Lung (tissue), 11 donors: ENCODE measurements at regions not wholly inside any gene's neighbourhood (a gene's known extent, or its start where the extent isn't known, plus 50 kb on each side); places are given as distances from the start of the nearest gene placed in this dataset.

ENCODE experiments used
- ATAC-seq: fragments of 200-7000 bp; cut with Tn5 transposase; one replicate; pipeline ENCODE4 v1.9.1; 2020; ENCODE audit warnings: moderate number of reproducible peaks; ENCODE audit not compliant: insufficient read depth, low FRiP score
- DNase-seq, 3 donors: peaks; one replicate each; pipeline ENCODE4 v3.0.0-alpha.2; 2013 to 2017
- H3K27ac ChIP-seq, 2 donors: one replicate each; pipeline ENCODE4 v1.5.1; 2013; ENCODE audit warnings: mild to moderate bottlenecking in 2 of 2, moderate library complexity in 2 of 2, control low read depth in 1 of 2, inconsistent platforms in 1 of 2, low read depth in 1 of 2, low read length in 1 of 2
- H3K27me3 ChIP-seq, 3 donors: one replicate each; pipeline ENCODE4 v1.5.1; 2013; ENCODE audit warnings: low read length in 2 of 3; ENCODE audit not compliant: control insufficient read depth in 3 of 3, insufficient read depth in 3 of 3
- H3K36me3 ChIP-seq, 4 donors: one replicate each; pipeline ENCODE4 v1.5.1; 2013; ENCODE audit warnings: low read length in 4 of 4, mild to moderate bottlenecking in 1 of 4, moderate library complexity in 1 of 4; ENCODE audit not compliant: control insufficient read depth in 4 of 4, insufficient read depth in 4 of 4
- H3K4me1 ChIP-seq, 5 donors: one replicate each; pipeline ENCODE4 v1.5.1; 2013; ENCODE audit warnings: low read length in 5 of 5, mild to moderate bottlenecking in 2 of 5, moderate library complexity in 1 of 5; ENCODE audit not compliant: control insufficient read depth in 5 of 5, insufficient read depth in 5 of 5
- H3K4me3 ChIP-seq: one replicate; pipeline ENCODE4 v1.5.1; 2013; ENCODE audit warnings: mild to moderate bottlenecking, control low read depth, moderate library complexity
- H3K9ac ChIP-seq, 2 donors: one replicate each; pipeline ENCODE4 v1.5.1; 2013; ENCODE audit warnings: low read length in 2 of 2, control low read depth in 1 of 2; ENCODE audit not compliant: insufficient read depth in 1 of 2
- H3K9me3 ChIP-seq, 4 donors: one replicate each; pipeline ENCODE4 v1.5.1; 2013; ENCODE audit warnings: low read length in 3 of 4, mild to moderate bottlenecking in 1 of 4, moderate library complexity in 1 of 4; ENCODE audit not compliant: control insufficient read depth in 4 of 4, insufficient read depth in 3 of 4
- CTCF ChIP-seq: IDR thresholded peaks from 2 replicates; pipeline ENCODE4 v1.5.1; 2012; ENCODE audit warnings: mild to moderate bottlenecking; ENCODE audit errors: control extremely low read depth, extremely low read depth
- WGBS, 2 donors: extraction: QIAGEN DNeasy Blood & Tissue Kit; methylation state at CpG; one replicate each; pipeline ENCODE4 v1.1.7; 2013; 5-methylcytosine and 5-hydroxymethylcytosine counted together
- donor health status: control.
- donor health status: control.
- donor health status: Bipolar disorder and iron deficiency.
- donor health status: healthy.
- donor health status: DM: yes; HTN: yes; CAD: no.

GRCh38 chr10:71158902-71159301, 53.5 kb upstream of the UNC5B start:
- Histone ChIP-seq H3K27ac (no peak overlapping the region), H3K4me3 (no peak overlapping the region), H3K4me1 (peaks cover 0 to 2% (median 0%) of the 10 kb centered on the region in 5 donors), H3K27me3 (no peaks in the 10 kb centered on the region), H3K36me3 (no peaks in the 10 kb centered on the region), H3K9ac (no peak overlapping the region), H3K9me3 (no peaks in the 10 kb centered on the region)
- DNase-seq = no peak
- ATAC-seq = no peak
- TF ChIP-seq CTCF = no peak
- 88 to 98% methylated on average over 2 of the region's 2 CpGs for WGBS, 2 donors

DNA sequence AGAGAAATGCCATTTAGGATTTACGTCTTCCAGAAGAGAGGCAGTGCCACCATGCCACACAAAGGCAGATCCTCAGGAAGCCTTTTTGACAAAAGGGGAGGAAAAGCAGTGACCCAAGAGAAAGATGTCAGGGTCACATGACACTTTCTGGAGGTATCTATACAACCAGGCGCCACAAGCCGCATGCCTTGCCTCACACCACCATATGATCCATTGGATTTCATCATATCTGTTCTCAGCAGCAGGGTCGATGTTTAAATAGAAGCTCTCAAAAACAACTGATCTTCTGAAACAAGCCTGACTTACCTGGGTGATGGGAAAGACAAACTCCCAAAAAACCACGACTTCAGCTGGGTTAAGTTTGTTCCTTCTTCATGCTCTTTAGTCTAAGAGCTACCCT, 52.5 kb upstream of the UNC5B start:
- Histone ChIP-seq H3K9me3 (no peaks in the 10 kb centered on the region), H3K4me3 (no peak overlapping the region), H3K27me3 (no peaks in the 10 kb centered on the region), H3K27ac (no peak overlapping the region), H3K36me3 (no peaks in the 10 kb centered on the region), H3K9ac (no peak overlapping the region), H3K4me1 (peaks cover 0 to 2% (median 0%) of the 10 kb centered on the region in 5 donors)
- no peak for TF ChIP-seq CTCF
- no peak for ATAC-seq
- no peak for DNase-seq
- WGBS, 2 donors = 89% methylated on average over 5 of the region's 5 CpGs

DNA sequence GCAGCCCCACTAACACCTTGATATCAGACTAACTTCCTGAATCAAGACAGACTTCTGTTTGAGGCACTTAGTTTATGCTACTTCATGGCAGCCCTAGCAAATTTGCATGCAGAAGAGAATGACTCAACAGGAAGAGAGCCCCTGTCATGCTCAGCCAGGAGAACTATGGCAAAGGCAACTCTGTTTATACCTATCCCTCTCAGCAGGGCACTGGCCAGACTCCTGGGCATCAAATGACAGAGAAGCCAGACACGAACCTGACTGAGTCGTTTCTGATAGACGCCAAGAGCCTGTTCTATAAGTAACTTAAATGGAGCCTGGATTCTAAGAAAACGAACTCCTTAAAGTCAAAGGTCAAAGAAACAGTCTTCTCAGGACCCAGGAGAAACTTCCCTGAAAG, 50.9 kb upstream of the UNC5B start:
- Histone ChIP-seq H3K9ac (no peak overlapping the region), H3K9me3 (no peaks in the 10 kb centered on the region), H3K4me1 (no peaks in the 10 kb centered on the region), H3K27me3 (peaks cover 0 to 3% (median 0%) of the 10 kb centered on the region in 3 donors), H3K27ac (no peak overlapping the region), H3K4me3 (no peak overlapping the region), H3K36me3 (no peaks in the 10 kb centered on the region)
- ATAC-seq (no peak), DNase-seq (no peak)
- WGBS, 2 donors = 73 to 86% methylated on average over 4 of the region's 4 CpGs
- TF ChIP-seq CTCF = no peak
